ENCODE measurements at regions not wholly inside any gene's neighbourhood (a gene's known extent, or its start where the extent isn't known, plus 50 kb on each side); places are given as distances from the start of the nearest gene placed in this dataset.

DNA sequence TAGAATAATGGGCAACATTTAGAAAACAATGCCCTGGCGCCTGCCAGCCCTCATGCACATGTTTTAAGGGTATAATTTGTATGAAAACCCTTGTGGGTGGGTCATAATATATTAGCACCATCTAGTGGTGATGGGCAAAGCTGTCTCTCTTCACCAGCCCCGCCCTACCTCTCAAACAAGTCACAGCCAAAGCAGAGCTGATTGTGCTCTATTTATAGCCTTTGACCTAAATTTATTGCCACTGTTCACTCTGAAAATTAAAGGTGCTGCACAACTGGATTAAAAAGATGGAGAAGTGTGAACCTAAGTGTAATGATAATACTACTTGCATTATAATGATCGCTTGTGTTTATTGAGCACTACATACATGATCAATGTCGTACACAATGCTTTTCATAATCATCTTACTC, 131.9 kb upstream of the ANKH start:
- peaks cover 0 to 6% (median 3%) of the 10 kb centered on the region in 3 donors for H3K4me1 ChIP-seq
- no peak overlapping the region for H3K27ac ChIP-seq
- no peak overlapping the region for H3K4me3 ChIP-seq
- intact Hi-C loops (cut with DNase I) = loop anchor here in 1 of 3 donors (5.0 kb wide), 1 partner anchor 276 kb away; no protein-coding TSS in a partner anchor
- no peak for FAIRE-seq
- H3K27me3 ChIP-seq = no peaks in the 10 kb centered on the region
- 38 to 48% methylated on average over 4 of the region's 4 CpGs for WGBS, 2 donors
- TF ChIP-seq, protein P1, sequence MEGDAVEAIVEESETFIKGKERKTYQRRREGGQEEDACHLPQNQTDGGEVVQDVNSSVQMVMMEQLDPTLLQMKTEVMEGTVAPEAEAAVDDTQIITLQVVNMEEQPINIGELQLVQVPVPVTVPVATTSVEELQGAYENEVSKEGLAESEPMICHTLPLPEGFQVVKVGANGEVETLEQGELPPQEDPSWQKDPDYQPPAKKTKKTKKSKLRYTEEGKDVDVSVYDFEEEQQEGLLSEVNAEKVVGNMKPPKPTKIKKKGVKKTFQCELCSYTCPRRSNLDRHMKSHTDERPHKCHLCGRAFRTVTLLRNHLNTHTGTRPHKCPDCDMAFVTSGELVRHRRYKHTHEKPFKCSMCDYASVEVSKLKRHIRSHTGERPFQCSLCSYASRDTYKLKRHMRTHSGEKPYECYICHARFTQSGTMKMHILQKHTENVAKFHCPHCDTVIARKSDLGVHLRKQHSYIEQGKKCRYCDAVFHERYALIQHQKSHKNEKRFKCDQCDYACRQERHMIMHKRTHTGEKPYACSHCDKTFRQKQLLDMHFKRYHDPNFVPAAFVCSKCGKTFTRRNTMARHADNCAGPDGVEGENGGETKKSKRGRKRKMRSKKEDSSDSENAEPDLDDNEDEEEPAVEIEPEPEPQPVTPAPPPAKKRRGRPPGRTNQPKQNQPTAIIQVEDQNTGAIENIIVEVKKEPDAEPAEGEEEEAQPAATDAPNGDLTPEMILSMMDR (IDR thresholded peaks at IDR 0.05) = peak; percentile 58 to 80 (median 74)
- H3K36me3 ChIP-seq = no peaks in the 10 kb centered on the region
- peak; percentile 79 to 97 (median 95) for ATAC-seq
- DNase-seq = peak in 4 of 6 donors; percentile 32 to 57 (median 39)
- H3K9me3 ChIP-seq = no peaks in the 10 kb centered on the region

DNA sequence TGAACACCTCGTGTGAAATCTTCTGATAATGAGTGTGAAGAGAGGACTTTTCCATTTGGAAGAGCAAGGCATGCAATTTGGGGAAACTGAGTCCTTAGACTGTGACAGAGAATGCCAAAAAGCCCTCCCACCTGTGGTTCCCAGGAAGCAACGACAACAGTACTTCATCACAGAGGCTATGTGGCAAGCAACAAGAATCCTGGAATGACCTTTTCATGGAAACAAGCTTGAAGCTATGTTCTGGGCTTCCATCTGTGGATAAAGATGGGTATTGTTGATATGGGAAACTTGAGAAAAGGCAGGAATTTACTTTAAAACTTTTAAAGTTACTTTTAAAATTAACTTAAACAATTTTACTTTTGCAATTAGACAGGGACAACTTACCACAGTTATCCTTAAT, 131.2 kb upstream of the ANKH start:
- H3K4me1 ChIP-seq = no peaks in the 10 kb centered on the region
- 22 to 32% methylated on average over 2 of the region's 2 CpGs for WGBS, 2 donors
- TF ChIP-seq, protein P1 (IDR thresholded peaks at IDR 0.05) = no peak
- ATAC-seq (no peak), FAIRE-seq (no peak), DNase-seq (no peak)
- H3K27ac ChIP-seq = no peak overlapping the region
- intact Hi-C loops (cut with DNase I) = loop anchor here in 1 of 3 donors (5.0 kb wide), 1 partner anchor 275 kb away; no protein-coding TSS in a partner anchor
- H3K36me3 ChIP-seq = no peaks in the 10 kb centered on the region
- no peak overlapping the region for H3K4me3 ChIP-seq
- no peaks in the 10 kb centered on the region for H3K27me3 ChIP-seq
- no peaks in the 10 kb centered on the region for H3K9me3 ChIP-seq

DNA sequence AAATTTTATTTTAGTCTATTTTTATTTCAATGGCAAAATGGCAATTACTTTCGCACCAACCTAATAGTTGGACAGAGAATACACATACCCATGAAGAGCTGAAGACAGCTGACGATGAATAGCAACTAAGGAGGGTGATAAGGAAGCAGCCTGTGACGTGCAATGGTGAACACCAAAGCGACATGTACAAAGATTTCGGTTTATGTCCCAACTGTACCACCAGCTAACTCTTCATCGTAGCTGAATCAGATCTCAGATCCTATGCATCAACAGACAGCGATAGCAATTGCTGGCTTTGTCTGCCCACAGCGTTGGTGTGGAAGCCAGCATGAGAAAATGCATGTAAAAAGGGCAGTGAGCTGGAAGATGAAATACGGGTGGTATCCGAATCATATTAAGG, 130.6 kb upstream of the ANKH start:
- H3K36me3 ChIP-seq = no peaks in the 10 kb centered on the region
- intact Hi-C loops (cut with DNase I) = loop anchor here in 1 of 3 donors (5.0 kb wide), 1 partner anchor 275 kb away; no protein-coding TSS in a partner anchor
- H3K27ac ChIP-seq = no peak overlapping the region
- WGBS, 2 donors = 74 to 87% methylated on average over 10 of the region's 10 CpGs
- no peaks in the 10 kb centered on the region for H3K9me3 ChIP-seq
- no peaks in the 10 kb centered on the region for H3K27me3 ChIP-seq
- TF ChIP-seq, protein P1 (IDR thresholded peaks at IDR 0.05) = no peak
- no peak for DNase-seq
- H3K4me3 ChIP-seq = no peak overlapping the region
- no peaks in the 10 kb centered on the region for H3K4me1 ChIP-seq
- FAIRE-seq = no peak
- no peak for ATAC-seq

DNA sequence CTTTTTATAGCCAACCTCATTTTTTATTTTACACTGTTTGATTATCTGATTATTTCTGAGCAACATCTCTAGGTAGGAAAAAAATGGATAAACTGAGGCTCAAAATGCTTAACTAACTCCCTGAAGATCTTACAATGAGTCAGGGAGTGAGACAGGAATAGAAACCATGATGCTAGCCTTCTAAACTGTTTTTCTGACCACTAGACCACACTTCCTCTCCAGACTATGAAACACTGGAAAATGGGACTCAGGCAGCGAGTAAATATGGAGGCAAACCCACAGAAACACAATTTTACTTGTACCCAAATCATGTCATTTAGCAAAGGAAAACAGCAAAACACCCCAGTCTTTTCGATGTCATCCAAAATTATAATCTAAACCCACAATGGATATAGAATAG, 129.9 kb upstream of the ANKH start:
- Histone ChIP-seq H3K27ac (no peak overlapping the region), H3K4me3 (no peak overlapping the region), H3K4me1 (no peaks in the 10 kb centered on the region), H3K9me3 (no peaks in the 10 kb centered on the region), H3K36me3 (no peaks in the 10 kb centered on the region), H3K27me3 (no peaks in the 10 kb centered on the region)
- TF ChIP-seq, protein P1 (IDR thresholded peaks at IDR 0.05) = no peak
- 68 to 77% methylated on average over 2 of the region's 2 CpGs for WGBS, 2 donors
- no peak for DNase-seq
- no peak for FAIRE-seq
- intact Hi-C loops (cut with DNase I) = loop anchor here in 1 of 3 donors (5.0 kb wide), 1 partner anchor 274 kb away; no protein-coding TSS in a partner anchor
- peak in 1 of 4 donors; percentile 19 for ATAC-seq

DNA sequence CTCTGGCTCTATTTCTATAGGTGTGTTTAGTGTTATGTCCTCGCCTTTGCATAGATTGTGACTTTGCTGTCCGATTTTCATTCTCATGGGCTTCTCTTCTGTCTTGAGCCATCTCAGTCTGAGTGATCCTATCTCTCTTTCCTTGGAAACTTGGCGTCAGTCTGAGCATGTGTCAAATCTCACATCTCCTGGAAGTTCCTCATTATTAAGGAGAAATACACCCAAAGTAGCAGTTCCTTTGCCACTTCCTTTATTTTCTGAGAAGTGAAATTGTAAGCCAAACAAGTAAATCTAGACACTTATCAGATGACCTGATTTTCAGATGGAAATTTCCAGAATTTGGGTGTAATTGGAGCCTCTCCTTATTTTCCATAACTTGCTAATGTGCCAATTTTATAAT, 126.9 kb upstream of the ANKH start:
- Histone ChIP-seq H3K4me3 (no peak overlapping the region), H3K27ac (no peak overlapping the region), H3K9me3 (no peaks in the 10 kb centered on the region), H3K36me3 (no peaks in the 10 kb centered on the region), H3K27me3 (no peaks in the 10 kb centered on the region), H3K4me1 (no peaks in the 10 kb centered on the region)
- peak in 2 of 4 donors; percentile 60 for ATAC-seq
- TF ChIP-seq, protein P1 (IDR thresholded peaks at IDR 0.05) = no peak
- FAIRE-seq = no peak
- no peak for DNase-seq
- intact Hi-C loops (cut with DNase I) = no loop called here
- 66 to 74% methylated on average over 3 of the region's 3 CpGs for WGBS, 2 donors
